K562 (cell line): ENCODE measurements at regions not wholly inside any gene's neighbourhood (a gene's known extent, or its start where the extent isn't known, plus 50 kb on each side); places are given as distances from the start of the nearest gene placed in this dataset.

Experiments
- HNRNPH1 ChIP-seq: fragments of 200-400 bp; formaldehyde crosslinking; optimal IDR thresholded peaks from 2 replicates; pipeline ENCODE3; 2017; ENCODE audit warnings: low read depth, mild to moderate bottlenecking, low read length, moderate library complexity
- RB1 ChIP-seq: fragments of 450-650 bp; IDR thresholded peaks from 2 replicates; pipeline ENCODE4 v1.6.1; 2017; ENCODE audit warnings: low read depth, mild to moderate bottlenecking
- RFX5 ChIP-seq: IDR thresholded peaks from 2 replicates; pipeline ENCODE4 v1.6.1; 2011; ENCODE audit warnings: low read depth, mild to moderate bottlenecking, improper control_type of control experiment, low read length
- TAF1 ChIP-seq: IDR thresholded peaks from 2 replicates; pipeline ENCODE4 v1.6.1; 2011; ENCODE audit warnings: mild to moderate bottlenecking, low read length, moderate library complexity; ENCODE audit not compliant: insufficient read depth, control insufficient read depth, severe bottlenecking; ENCODE audit errors: extremely low read depth
- TEAD2 ChIP-seq: fragments of 450-650 bp; IDR thresholded peaks from 2 replicates; pipeline ENCODE4 v1.6.1; 2016; ENCODE audit warnings: missing genetic modification characterization, control low read depth, missing compliant biosample characterization
- THAP7 ChIP-seq: fragments of 250-450 bp; sonication (Bioruptor Pico); IDR thresholded peaks from 2 replicates; pipeline ENCODE4 v1.5.0; 2021
- ZNF311 ChIP-seq: fragments of 250-450 bp; sonication (Bioruptor Pico); IDR thresholded peaks from 2 replicates; pipeline ENCODE4 v1.4.0; 2020; ENCODE audit warnings: mild to moderate bottlenecking, moderate library complexity

GRCh38 chr2:226334981-226335720, 464.5 kb downstream of the IRS1 start:
- TF ChIP-seq THAP7 (CRISPR knock-in tag) (no peak), TAF1 (no peak), RB1 (no peak), TEAD2 (tag) (no peak), RFX5 (no peak), HNRNPH1 (no peak), ZNF311 (CRISPR knock-in tag) (no peak)
